ENCODE measurements at regions not wholly inside any gene's neighbourhood (a gene's known extent, or its start where the extent isn't known, plus 50 kb on each side); places are given as distances from the start of the nearest gene placed in this dataset.

- ATAC-seq (no peak), DNase-seq (no peak)
- no peaks in the 10 kb centered on the region for H3K9me3 ChIP-seq
- H3K36me3 ChIP-seq, result no peaks in the 10 kb centered on the region
- no peak for TF ChIP-seq CTCF (IDR thresholded peaks at IDR 0.05)
- no peak for TF ChIP-seq POLR2A (IDR thresholded peaks at IDR 0.05)
- 28 to 50% (median 32%) methylated on average over 3 of the region's 3 CpGs for WGBS, 4 donors
- no peak overlapping the region for H3K4me3 ChIP-seq
- no peaks in the 10 kb centered on the region for H3K27me3 ChIP-seq
- intact Hi-C loops (cut with DNase I), result no loop called here
- H3K27ac ChIP-seq, result peak overlapping the region in 1 of 12 donors; percentile 66
- peaks cover 0 to 7% (median 0%) of the 10 kb centered on the region in 12 donors for H3K4me1 ChIP-seq
Measured at GRCh38 chr11:81870066-81870412, 863.6 kb downstream of the FAM181B start.

DNA sequence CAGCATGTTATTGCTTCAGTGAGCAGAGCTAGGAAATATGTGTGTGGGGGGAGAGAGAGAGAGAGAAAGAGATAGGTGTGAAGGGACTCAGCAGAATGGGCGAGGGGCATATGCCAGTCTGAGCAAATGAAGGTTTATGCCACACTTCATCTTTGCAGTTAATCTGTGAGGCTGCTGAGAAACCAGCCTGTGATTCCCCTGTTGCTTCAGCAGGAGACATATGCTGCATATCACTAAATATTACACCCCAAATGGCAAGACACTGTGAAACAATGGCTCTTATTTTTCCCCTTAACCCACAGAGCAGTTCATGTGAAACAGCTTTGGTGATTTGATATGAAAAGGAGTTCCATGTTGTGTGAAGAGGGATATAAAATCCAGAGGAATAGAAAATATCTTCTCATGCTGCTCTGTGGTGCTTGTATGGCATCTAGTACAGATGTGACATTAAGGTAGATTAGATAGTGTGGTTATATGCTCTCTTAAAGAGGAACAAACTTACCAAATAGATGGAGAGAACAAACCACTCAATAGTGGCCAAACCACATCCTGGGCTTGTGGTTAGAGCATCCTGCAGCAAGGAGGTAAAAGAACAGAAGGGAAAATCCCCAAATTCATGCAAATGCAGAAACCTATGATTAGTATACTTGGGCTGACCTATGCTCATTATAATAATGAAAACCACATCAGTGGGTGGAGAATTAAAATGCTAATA lies 864.2 kb downstream of the FAM181B start:
- intact Hi-C loops (cut with DNase I), result no loop called here
- Histone ChIP-seq H3K4me3 (no peak overlapping the region), H3K36me3 (no peaks in the 10 kb centered on the region), H3K27ac (peak overlapping the region in 1 of 12 donors; percentile 8), H3K27me3 (no peaks in the 10 kb centered on the region), H3K4me1 (peaks cover 0 to 7% (median 0%) of the 10 kb centered on the region in 12 donors), H3K9me3 (no peaks in the 10 kb centered on the region)
- ATAC-seq (no peak), DNase-seq (no peak)
- TF ChIP-seq POLR2A (IDR thresholded peaks at IDR 0.05) (no peak), CTCF (IDR thresholded peaks at IDR 0.05) (no peak)
- WGBS, 4 donors, result 71 to 83% (median 76%) methylated on average over 1 of the region's 1 CpG

DNA sequence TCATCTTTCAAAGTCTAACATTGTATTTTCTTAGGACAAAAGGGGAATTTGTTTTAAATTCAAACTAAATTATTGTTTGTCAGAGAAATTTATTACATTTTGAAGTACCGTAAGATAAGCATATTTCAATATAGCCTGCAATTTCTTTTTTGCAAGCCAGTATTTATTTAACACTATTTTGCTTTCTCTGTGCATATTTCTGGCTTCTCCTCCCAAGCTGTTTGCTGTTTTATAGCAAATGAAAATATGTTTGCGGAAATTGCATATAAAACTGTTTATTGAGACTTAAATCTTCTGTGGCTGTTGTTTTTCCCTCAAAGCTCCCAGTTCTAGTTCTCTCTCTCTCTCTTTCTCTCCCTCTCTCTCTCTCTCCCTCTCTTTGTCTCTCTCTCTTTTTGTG lies 866.8 kb downstream of the FAM181B start:
- ATAC-seq, result no peak
- TF ChIP-seq POLR2A (IDR thresholded peaks at IDR 0.05) (no peak), CTCF (IDR thresholded peaks at IDR 0.05) (no peak)

GRCh38 chr11:81857386-81857785 lies 876.3 kb downstream of the FAM181B start:
- Histone ChIP-seq H3K4me1 (no peaks in the 10 kb centered on the region), H3K27me3 (no peaks in the 10 kb centered on the region), H3K9me3 (peaks cover 0 to 5% (median 0%) of the 10 kb centered on the region in 12 donors), H3K4me3 (no peak overlapping the region), H3K36me3 (no peaks in the 10 kb centered on the region), H3K27ac (no peak overlapping the region)
- ATAC-seq (no peak), DNase-seq (no peak)
- WGBS, 4 donors, result 49 to 66% (median 58%) methylated on average over 4 of the region's 4 CpGs
- no peak for TF ChIP-seq POLR2A (IDR thresholded peaks at IDR 0.05)
- no peak for TF ChIP-seq CTCF (IDR thresholded peaks at IDR 0.05)
- intact Hi-C loops (cut with DNase I), result no loop called here

More for the DNA sequence above, 866.8 kb downstream of the FAM181B start:
- Histone ChIP-seq H3K27me3 (no peaks in the 10 kb centered on the region), H3K4me3 (no peak overlapping the region), H3K27ac (no peak overlapping the region), H3K9me3 (no peaks in the 10 kb centered on the region), H3K36me3 (no peaks in the 10 kb centered on the region), H3K4me1 (peaks cover 0 to 7% (median 0%) of the 10 kb centered on the region in 12 donors)
- intact Hi-C loops (cut with DNase I), result no loop called here
- DNase-seq, result no peak
- WGBS, 4 donors, result 43 to 94% (median 77%) methylated on average over 2 of the region's 2 CpGs

All from heart left ventricle (tissue), 16 donors.